B cell (primary cell): ENCODE measurements at regions not wholly inside any gene's neighbourhood (a gene's known extent, or its start where the extent isn't known, plus 50 kb on each side); places are given as distances from the start of the nearest gene placed in this dataset.
"Not testable (repeated sequence)": the region's sequence is repeated elsewhere in the genome, so short reads cannot be mapped to it uniquely, and the experiment has no call there.

ENCODE experiments used
- ATAC-seq: fragments of 200-7000 bp; cut with Tn5 transposase; one replicate; pipeline ENCODE4 v1.10.0; 2021; ENCODE audit warnings: low read depth, mild to moderate bottlenecking, moderate number of reproducible peaks, moderate library complexity
- CTCF ChIA-PET: fragments of 350-600 bp; sonication (Branson Sonifier 250); formaldehyde crosslinking; loops from one replicate; lab custom pipeline; 2021; ENCODE audit warnings: antibody characterized with exemption, inconsistent platforms; lab: Charles Lee
- POLR2A ChIA-PET: fragments of 350-600 bp; sonication (Branson Sonifier 250); formaldehyde crosslinking; loops from one replicate; lab custom pipeline; 2021; ENCODE audit warnings: antibody characterized with exemption; lab: Charles Lee
- DNase-seq: peaks from one replicate; pipeline ENCODE4 v3.0.0; 2013
- H2AFZ ChIP-seq: 2 replicates; pipeline ENCODE4 v1.6.1; 2012; ENCODE audit warnings: mild to moderate bottlenecking, low read depth, low read length; ENCODE audit not compliant: insufficient read depth, poor library complexity, severe bottlenecking
- H3K27ac ChIP-seq, 2 donors: 1 replicate in 1 of 2; 2 replicates in 1 of 2; pipeline ENCODE4 v1.5.1; 2012 to 2013; ENCODE audit warnings: low read length in 2 of 2, mild to moderate bottlenecking in 2 of 2, moderate library complexity in 1 of 2
- H3K27me3 ChIP-seq, 4 experiments: fragments of 200-600 bp in 1 of 4; sonication (generic) in 1 of 4; replicated peaks in 1 of 4; 1 replicate in 2 of 4; 2 replicates in 2 of 4; pipeline versions ENCODE4 v1.6.1 to v1.7.0; 2013 to 2016; ENCODE audit warnings: low read length in 3 of 4, mild to moderate bottlenecking in 2 of 4, mixed read lengths in 1 of 4, moderate library complexity in 1 of 4; ENCODE audit not compliant: insufficient read depth in 4 of 4, control insufficient read depth in 3 of 4; ENCODE audit errors: control extremely low read depth in 1 of 4
- H3K36me3 ChIP-seq, 2 experiments: replicated peaks in 1 of 2; 1 replicate in 1 of 2; 2 replicates in 1 of 2; pipeline versions ENCODE4 v1.6.1 to v1.7.1; 2013; ENCODE audit warnings: low read length in 1 of 2; ENCODE audit not compliant: insufficient read depth in 2 of 2, control insufficient read depth in 1 of 2; ENCODE audit errors: control extremely low read depth in 1 of 2, extremely low read depth in 1 of 2
- H3K4me1 ChIP-seq, 2 donors: fragments of 200-600 bp in 1 of 2; sonication (generic) in 1 of 2; 1 replicate in 1 of 2; 2 replicates in 1 of 2; pipeline versions ENCODE4 v1.5.1 to v1.6.1; 2013 to 2017; ENCODE audit warnings: low read length in 2 of 2; ENCODE audit not compliant: control insufficient read depth in 2 of 2, insufficient read depth in 2 of 2
- H3K4me2 ChIP-seq: replicated peaks from 2 replicates; pipeline ENCODE3; 2012; ENCODE audit warnings: mild to moderate bottlenecking, low read depth, low read length; ENCODE audit not compliant: poor library complexity, severe bottlenecking
- H3K4me3 ChIP-seq, 5 experiments: fragments of 200-600 bp in 1 of 5; sonication (generic) in 1 of 5; 1 replicate in 3 of 5; 2 replicates in 2 of 5; pipeline versions ENCODE4 v1.5.1 to v1.7.0; 2011 to 2016; ENCODE audit warnings: low read length in 4 of 5, mild to moderate bottlenecking in 4 of 5, low read depth in 2 of 5, control low read depth in 1 of 5, moderate library complexity in 1 of 5; ENCODE audit not compliant: insufficient read depth in 1 of 5; ENCODE audit errors: control extremely low read depth in 1 of 5, extremely low read depth in 1 of 5
- H3K79me2 ChIP-seq: fragments of 200-600 bp; sonication (generic); one replicate; pipeline ENCODE4 v1.6.0; 2016; ENCODE audit warnings: low read length; ENCODE audit not compliant: control insufficient read depth, insufficient read depth
- H3K9ac ChIP-seq: fragments of 200-600 bp; sonication (generic); 2 replicates; pipeline ENCODE4 v1.6.1; 2017; ENCODE audit warnings: mild to moderate bottlenecking, low read length, moderate library complexity
- H3K9me3 ChIP-seq, 3 donors: one replicate each; pipeline versions ENCODE4 v1.6.1 to v1.7.1; 2013; ENCODE audit warnings: low read length in 2 of 3; ENCODE audit not compliant: control insufficient read depth in 2 of 3, insufficient read depth in 1 of 3; ENCODE audit errors: control extremely low read depth in 1 of 3
- H4K20me1 ChIP-seq: 2 replicates; pipeline ENCODE4 v1.6.0; 2012; ENCODE audit warnings: mild to moderate bottlenecking, low read length; ENCODE audit not compliant: insufficient read depth, control insufficient read depth, poor library complexity, severe bottlenecking
- H3K27ac Mint-ChIP-seq: one replicate; pipeline ENCODE4 v1.8.0; 2021; ENCODE audit warnings: mixed read lengths
- H3K27me3 Mint-ChIP-seq: one replicate; pipeline ENCODE4 v1.8.0; 2021; ENCODE audit warnings: mixed read lengths
- H3K4me1 Mint-ChIP-seq: one replicate; pipeline ENCODE4 v1.8.0; 2021; ENCODE audit warnings: mixed read lengths
- H3K4me3 Mint-ChIP-seq: one replicate; pipeline ENCODE4 v1.8.0; 2021; ENCODE audit warnings: mixed read lengths
- H3K9me3 Mint-ChIP-seq: one replicate; pipeline ENCODE4 v1.8.0; 2022; ENCODE audit warnings: mixed read lengths; ENCODE audit not compliant: insufficient read depth
- EZH2 ChIP-seq: IDR thresholded peaks from 2 replicates; pipeline ENCODE4 v1.6.1; 2012; ENCODE audit warnings: borderline replicate concordance, low read depth, mild to moderate bottlenecking, moderate library complexity, low read length; ENCODE audit not compliant: insufficient read depth, poor library complexity, severe bottlenecking
- WGBS: methylation state at CpG from one replicate; pipeline ENCODE4 v1.1.5; 2013; ENCODE audit warnings: missing lambda C conversion rate; ENCODE audit not compliant: insufficient coverage; 5-methylcytosine and 5-hydroxymethylcytosine counted together
- intact Hi-C: fragments of 100-400 bp; cut with micrococcal nuclease; formaldehyde crosslinking; loops from one replicate; pipeline ENCODE4 v1.10.0; 2022
- TF ChIP-seq, protein P1 (sequence below): fragments of 200-600 bp; IDR thresholded peaks from one replicate; pipeline ENCODE4 v1.8.0; 2022; ENCODE audit warnings: antibody characterized with exemption, mild to moderate bottlenecking

GRCh38 chr7:32658467-32658869 lies 163.2 kb downstream of the AVL9 start:
- Histone ChIP-seq H3K9me3 (no peaks in the 10 kb centered on the region), H3K36me3 (no peaks in the 10 kb centered on the region), H3K4me1 (no peaks in the 10 kb centered on the region), H3K27ac (no peak overlapping the region), H3K27me3 (no peaks in the 10 kb centered on the region), H3K4me3 (no peak overlapping the region), H3K9ac (no peak overlapping the region), H3K79me2 (no peaks in the 10 kb centered on the region), H3K4me2 (no peak overlapping the region), H2AFZ (no peak overlapping the region), H4K20me1 (no peaks in the 10 kb centered on the region)
- 80% methylated on average over 1 of the region's 2 CpGs for WGBS
- CTCF ChIA-PET, result no interaction called here
- intact Hi-C loops, result no loop called here
- Mint-ChIP-seq H3K9me3 (no peaks in the 10 kb centered on the region), H3K27me3 (peaks cover 2% of the 10 kb centered on the region), H3K27ac (no peak overlapping the region), H3K4me3 (no peak overlapping the region), H3K4me1 (no peaks in the 10 kb centered on the region)
- POLR2A ChIA-PET, result no interaction called here
- ATAC-seq (no peak), DNase-seq (no peak)
- TF ChIP-seq, protein P1, sequence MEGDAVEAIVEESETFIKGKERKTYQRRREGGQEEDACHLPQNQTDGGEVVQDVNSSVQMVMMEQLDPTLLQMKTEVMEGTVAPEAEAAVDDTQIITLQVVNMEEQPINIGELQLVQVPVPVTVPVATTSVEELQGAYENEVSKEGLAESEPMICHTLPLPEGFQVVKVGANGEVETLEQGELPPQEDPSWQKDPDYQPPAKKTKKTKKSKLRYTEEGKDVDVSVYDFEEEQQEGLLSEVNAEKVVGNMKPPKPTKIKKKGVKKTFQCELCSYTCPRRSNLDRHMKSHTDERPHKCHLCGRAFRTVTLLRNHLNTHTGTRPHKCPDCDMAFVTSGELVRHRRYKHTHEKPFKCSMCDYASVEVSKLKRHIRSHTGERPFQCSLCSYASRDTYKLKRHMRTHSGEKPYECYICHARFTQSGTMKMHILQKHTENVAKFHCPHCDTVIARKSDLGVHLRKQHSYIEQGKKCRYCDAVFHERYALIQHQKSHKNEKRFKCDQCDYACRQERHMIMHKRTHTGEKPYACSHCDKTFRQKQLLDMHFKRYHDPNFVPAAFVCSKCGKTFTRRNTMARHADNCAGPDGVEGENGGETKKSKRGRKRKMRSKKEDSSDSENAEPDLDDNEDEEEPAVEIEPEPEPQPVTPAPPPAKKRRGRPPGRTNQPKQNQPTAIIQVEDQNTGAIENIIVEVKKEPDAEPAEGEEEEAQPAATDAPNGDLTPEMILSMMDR, result no peak
- no peak for TF ChIP-seq EZH2

DNA sequence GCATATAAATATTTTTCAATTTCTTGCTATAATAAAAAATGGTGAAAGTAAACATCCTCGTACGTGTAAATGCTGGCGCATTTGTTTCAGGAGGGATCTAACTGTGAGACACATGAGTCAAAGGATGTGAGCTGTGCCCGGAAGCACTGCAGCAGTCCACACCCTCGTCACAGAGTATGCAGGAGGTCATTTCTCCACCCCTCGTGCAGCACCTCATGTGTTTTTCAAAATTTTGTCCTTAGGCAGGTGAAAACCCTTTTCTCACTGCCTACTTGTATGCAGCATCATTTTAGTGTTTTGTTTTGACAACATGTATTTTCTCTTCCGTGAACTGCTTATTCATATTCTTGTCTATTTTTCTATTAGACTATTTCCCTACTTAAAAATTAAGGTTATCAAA lies 162.7 kb downstream of the AVL9 start:
- CTCF ChIA-PET, result no interaction called here
- intact Hi-C loops, result no loop called here
- DNase-seq (no peak), ATAC-seq (no peak)
- Histone ChIP-seq H3K27me3 (no peaks in the 10 kb centered on the region), H3K27ac (no peak overlapping the region), H3K9ac (no peak overlapping the region), H2AFZ (no peak overlapping the region), H3K4me2 (no peak overlapping the region), H3K9me3 (no peaks in the 10 kb centered on the region), H3K79me2 (no peaks in the 10 kb centered on the region), H4K20me1 (no peaks in the 10 kb centered on the region), H3K36me3 (no peaks in the 10 kb centered on the region), H3K4me1 (no peaks in the 10 kb centered on the region), H3K4me3 (no peak overlapping the region)
- TF ChIP-seq EZH2, result no peak
- TF ChIP-seq, protein P1, result no peak
- WGBS, result 93% methylated on average over 3 of the region's 7 CpGs
- Mint-ChIP-seq H3K4me3 (no peak overlapping the region), H3K27ac (no peak overlapping the region), H3K27me3 (no peaks in the 10 kb centered on the region), H3K9me3 (no peaks in the 10 kb centered on the region), H3K4me1 (no peaks in the 10 kb centered on the region)
- POLR2A ChIA-PET, result no interaction called here

- H3K9ac ChIP-seq, H3K4me3 Mint-ChIP-seq, H4K20me1 ChIP-seq, H3K4me3 ChIP-seq, intact Hi-C loops, H3K4me2 ChIP-seq, H3K9me3 ChIP-seq, ATAC-seq, H3K4me1 Mint-ChIP-seq, CTCF ChIA-PET, H3K79me2 ChIP-seq, H3K27ac Mint-ChIP-seq, DNase-seq, H3K27ac ChIP-seq, POLR2A ChIA-PET, H3K27me3 Mint-ChIP-seq, H3K36me3 ChIP-seq, H3K27me3 ChIP-seq, H2AFZ ChIP-seq, H3K9me3 Mint-ChIP-seq, H3K4me1 ChIP-seq: not testable (repeated sequence)
- no CpG with 5 or more reads among the region's 1 CpG for WGBS
Measured at GRCh38 chr7:32654549-32654948, 159.3 kb downstream of the AVL9 start.
